Duodenal mucosa (tissue), 2 donors: ENCODE measurements at regions not wholly inside any gene's neighbourhood (a gene's known extent, or its start where the extent isn't known, plus 50 kb on each side); places are given as distances from the start of the nearest gene placed in this dataset.

Experiments
- H3K27ac ChIP-seq: one replicate; pipeline ENCODE4 v1.7.0; 2013; ENCODE audit warnings: low read depth, low read length
- H3K27me3 ChIP-seq, 2 donors: one replicate each; pipeline ENCODE4 v1.7.0; 2013; ENCODE audit warnings: low read length in 2 of 2, control low read depth in 1 of 2; ENCODE audit not compliant: insufficient read depth in 2 of 2, control insufficient read depth in 1 of 2
- H3K36me3 ChIP-seq, 2 donors: one replicate each; pipeline ENCODE4 v1.7.0; 2013; ENCODE audit warnings: low read length in 2 of 2, control low read depth in 1 of 2; ENCODE audit not compliant: insufficient read depth in 2 of 2, control insufficient read depth in 1 of 2
- H3K4me1 ChIP-seq, 2 donors: one replicate each; pipeline ENCODE4 v1.7.0; 2013; ENCODE audit warnings: low read length in 2 of 2, control low read depth in 1 of 2; ENCODE audit not compliant: insufficient read depth in 2 of 2, control insufficient read depth in 1 of 2
- H3K4me3 ChIP-seq, 2 donors: one replicate each; pipeline ENCODE4 v1.7.0; 2013; ENCODE audit warnings: low read length in 2 of 2, low read depth in 1 of 2
- H3K9ac ChIP-seq, 2 donors: one replicate each; pipeline ENCODE4 v1.7.0; 2013; ENCODE audit warnings: low read length in 2 of 2, low read depth in 1 of 2
- H3K9me3 ChIP-seq, 2 donors: one replicate each; pipeline ENCODE4 v1.7.0; 2013; ENCODE audit warnings: low read length in 2 of 2, control low read depth in 1 of 2; ENCODE audit not compliant: control insufficient read depth in 1 of 2

DNA sequence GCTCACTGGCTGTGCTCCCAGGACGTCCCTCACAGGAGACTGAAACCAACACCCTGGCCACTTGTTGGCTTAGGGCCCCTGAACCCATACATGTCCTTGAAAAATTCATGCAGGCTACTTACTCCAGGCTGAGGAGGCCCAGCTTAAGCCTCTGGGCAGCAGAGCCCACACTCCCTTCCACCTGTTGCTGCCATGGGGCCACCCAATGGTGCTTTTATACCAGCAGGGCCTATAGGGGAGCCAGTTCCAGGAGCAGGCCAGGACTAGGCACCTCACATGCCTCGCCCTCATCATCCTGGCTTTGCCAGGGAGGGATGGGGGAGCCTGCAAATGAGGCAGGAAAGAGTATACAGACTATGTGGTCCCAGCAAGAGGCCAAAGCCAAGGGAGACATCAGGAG, 181.7 kb upstream of the NECTIN1 start:
- Histone ChIP-seq H3K27ac (no peak overlapping the region), H3K9ac (no peak overlapping the region), H3K4me1 (peaks cover 44 to 51% of the 10 kb centered on the region in 2 donors)

DNA sequence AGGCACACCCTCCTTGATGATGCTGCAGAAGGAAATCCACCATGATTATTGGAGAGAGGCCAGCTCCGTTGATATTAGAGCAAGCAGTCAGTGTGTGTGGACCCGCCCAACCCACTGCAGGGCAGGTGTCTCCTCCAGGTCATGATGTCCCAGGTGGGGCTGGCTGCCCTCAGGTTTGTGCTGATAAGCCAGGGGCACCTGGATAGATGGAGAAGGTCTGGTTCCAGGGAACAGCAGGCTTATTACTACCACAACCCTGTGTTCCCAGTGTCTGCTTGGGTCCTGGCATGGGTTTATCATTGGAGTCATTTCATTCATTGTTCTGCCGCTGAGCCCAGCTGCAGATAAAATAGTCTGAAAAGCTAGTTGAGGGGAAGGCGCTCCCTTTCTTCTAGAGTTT, 181.1 kb upstream of the NECTIN1 start:
- Histone ChIP-seq H3K27me3 (no peaks in the 10 kb centered on the region), H3K9me3 (peaks cover 0 to 8% of the 10 kb centered on the region in 2 donors), H3K4me1 (peaks cover 50 to 57% of the 10 kb centered on the region in 2 donors), H3K9ac (no peak overlapping the region), H3K36me3 (peaks cover 0 to 7% of the 10 kb centered on the region in 2 donors), H3K4me3 (no peak overlapping the region), H3K27ac (no peak overlapping the region)

More for the DNA sequence above, 181.7 kb upstream of the NECTIN1 start:
- H3K36me3 ChIP-seq: peaks cover 0 to 7% of the 10 kb centered on the region in 2 donors
- peaks cover 0 to 9% of the 10 kb centered on the region in 2 donors for H3K9me3 ChIP-seq
- H3K27me3 ChIP-seq: no peaks in the 10 kb centered on the region
- H3K4me3 ChIP-seq: no peak overlapping the region

DNA sequence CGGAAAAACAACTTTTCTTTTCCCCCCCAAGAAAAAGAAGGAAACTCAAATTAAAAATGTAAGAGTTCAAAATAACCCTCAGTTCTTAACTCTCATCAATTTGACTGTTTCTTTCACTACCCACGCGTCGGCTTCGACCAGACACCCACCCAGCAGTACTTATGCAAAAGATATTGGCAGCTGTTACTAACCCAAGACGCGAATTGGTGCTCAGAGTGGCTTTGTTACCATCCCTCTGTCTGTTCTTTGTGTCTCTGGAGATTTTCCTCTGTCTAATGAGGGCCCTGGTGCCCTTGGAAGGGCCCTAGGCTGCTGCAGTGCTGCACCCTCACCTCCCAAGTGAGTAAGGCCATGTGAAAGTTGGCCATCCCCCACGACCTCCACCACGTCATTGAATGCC, 180.5 kb upstream of the NECTIN1 start:
- no peak overlapping the region for H3K27ac ChIP-seq
- peaks cover 55 to 63% of the 10 kb centered on the region in 2 donors for H3K4me1 ChIP-seq
- H3K36me3 ChIP-seq: peaks cover 0 to 7% of the 10 kb centered on the region in 2 donors
- no peak overlapping the region for H3K9ac ChIP-seq
- H3K27me3 ChIP-seq: no peaks in the 10 kb centered on the region
- H3K9me3 ChIP-seq: peaks cover 0 to 3% of the 10 kb centered on the region in 2 donors
- no peak overlapping the region for H3K4me3 ChIP-seq

DNA sequence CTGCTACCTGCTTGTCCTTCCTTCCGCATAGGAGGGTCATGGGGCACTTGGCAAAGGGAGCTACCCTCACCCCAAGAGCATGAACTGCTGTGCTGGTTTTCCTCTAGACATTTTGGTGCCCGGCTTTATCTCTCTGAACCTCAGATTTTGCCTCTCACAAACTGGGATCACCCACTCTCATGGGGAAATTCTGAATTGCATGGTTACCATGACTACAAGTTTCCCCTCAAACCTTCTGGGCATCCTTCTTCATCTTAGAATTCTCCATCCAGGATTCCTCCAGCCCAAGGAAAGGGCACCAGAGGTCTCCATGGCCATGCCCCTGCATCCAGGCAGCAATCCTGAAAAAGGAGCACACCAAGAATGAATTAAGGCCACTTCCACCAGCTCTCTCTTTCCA, 180.1 kb upstream of the NECTIN1 start:
- Histone ChIP-seq H3K9me3 (no peaks in the 10 kb centered on the region), H3K36me3 (peaks cover 0 to 7% of the 10 kb centered on the region in 2 donors), H3K27me3 (no peaks in the 10 kb centered on the region), H3K9ac (no peak overlapping the region), H3K27ac (no peak overlapping the region), H3K4me3 (no peak overlapping the region), H3K4me1 (peaks cover 60 to 67% of the 10 kb centered on the region in 2 donors)

DNA sequence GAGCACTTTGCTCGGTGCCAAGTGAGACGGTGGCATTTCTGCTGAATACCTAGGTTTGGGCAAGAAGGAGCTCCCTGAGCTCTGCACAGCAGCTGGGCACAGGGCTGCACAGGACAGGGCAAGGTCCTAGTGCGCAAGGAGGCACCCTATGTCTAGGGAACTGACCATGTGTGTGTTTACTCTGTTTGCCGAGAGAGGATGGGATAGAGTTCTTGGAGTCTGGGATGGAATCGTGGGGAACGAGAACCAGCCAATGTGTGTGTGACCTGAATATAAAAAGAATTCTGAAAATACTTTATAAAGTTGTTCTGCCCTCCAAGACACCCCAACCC, 179.5 kb upstream of the NECTIN1 start:
- Histone ChIP-seq H3K9ac (no peak overlapping the region), H3K9me3 (no peaks in the 10 kb centered on the region), H3K4me3 (no peak overlapping the region), H3K4me1 (peaks cover 65 to 73% of the 10 kb centered on the region in 2 donors), H3K27ac (no peak overlapping the region), H3K36me3 (peaks cover 0 to 4% of the 10 kb centered on the region in 2 donors), H3K27me3 (no peaks in the 10 kb centered on the region)

DNA sequence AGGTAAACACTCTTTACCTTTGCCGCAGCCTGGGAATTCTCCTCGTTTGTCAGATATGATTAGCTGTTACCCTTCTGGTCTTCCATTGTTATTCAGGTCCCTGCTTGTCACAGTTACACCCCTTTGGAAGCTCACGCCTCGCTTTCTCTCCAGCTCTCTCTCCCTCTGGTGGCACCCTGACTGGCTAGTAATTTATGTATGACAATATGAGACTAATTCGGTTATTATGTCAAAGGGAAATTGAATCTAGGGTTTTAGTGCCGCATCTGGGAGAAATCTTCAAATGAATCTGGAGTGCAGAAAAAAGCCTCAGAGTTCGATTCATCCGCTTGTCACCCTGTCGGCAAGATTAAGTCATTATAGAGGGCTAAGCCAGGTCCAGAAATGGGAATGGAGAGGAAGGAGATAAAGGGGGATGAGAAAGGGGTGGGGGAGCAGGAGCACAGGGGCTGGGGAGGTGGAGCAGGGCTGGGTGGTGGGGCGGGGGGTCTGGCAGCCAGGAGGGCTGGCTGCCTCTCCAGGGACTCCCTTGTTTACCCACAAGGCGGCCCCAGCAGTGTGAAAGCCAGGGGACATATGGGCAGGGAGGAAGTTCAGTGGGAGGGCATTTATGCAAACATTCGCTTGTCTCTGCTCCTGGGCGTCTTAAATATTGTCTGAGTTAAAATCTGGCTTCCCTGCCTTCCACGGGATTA, 179.0 kb upstream of the NECTIN1 start:
- Histone ChIP-seq H3K9ac (peak overlapping the region; percentile 44 to 48), H3K27ac (no peak overlapping the region), H3K4me1 (peaks cover 70 to 78% of the 10 kb centered on the region in 2 donors)

DNA sequence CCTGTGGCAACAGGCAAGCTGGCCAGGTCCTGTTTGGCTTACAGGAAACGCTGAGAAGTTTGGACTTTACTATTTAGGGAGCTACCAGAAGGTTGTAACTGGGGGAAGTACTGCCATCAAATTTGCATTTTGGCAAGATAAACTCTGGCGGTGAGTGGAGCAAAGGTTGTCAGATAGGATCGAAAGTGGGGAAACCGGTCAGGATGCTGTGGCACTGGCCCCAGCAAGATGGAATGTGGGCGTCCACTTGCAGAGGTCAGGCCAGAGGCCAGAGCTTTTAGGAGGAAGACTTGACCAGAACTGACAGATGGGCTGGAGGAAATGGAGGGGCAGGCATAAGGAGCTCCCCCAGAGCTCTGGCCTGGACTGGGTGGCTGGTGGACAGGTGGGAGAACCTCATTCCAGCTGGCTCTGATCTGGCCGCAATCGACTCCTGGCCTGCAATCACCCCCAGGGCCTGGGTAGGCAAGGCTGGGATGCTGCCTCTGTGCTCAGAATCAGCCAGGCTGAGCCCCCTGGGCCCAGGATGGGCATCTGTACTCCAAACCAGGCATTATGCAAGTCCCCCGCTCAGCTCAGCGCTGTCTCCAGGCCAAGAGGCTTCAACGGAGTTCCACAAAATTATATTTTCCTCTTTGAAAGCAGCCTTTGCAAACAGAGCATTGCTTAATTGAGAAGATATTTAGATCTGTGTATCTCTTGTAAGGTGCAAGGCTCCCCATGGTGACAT, 178.3 kb upstream of the NECTIN1 start:
- peak overlapping the region; percentile 63 for H3K27ac ChIP-seq
- H3K4me1 ChIP-seq: peaks cover 77 to 79% of the 10 kb centered on the region in 2 donors
- H3K4me3 ChIP-seq: peak overlapping the region; percentile 60 to 61
- H3K36me3 ChIP-seq: no peaks in the 10 kb centered on the region
- no peaks in the 10 kb centered on the region for H3K9me3 ChIP-seq
- no peaks in the 10 kb centered on the region for H3K27me3 ChIP-seq
- H3K9ac ChIP-seq: peak overlapping the region; percentile 44 to 48

More for the DNA sequence above, 179.0 kb upstream of the NECTIN1 start:
- Histone ChIP-seq H3K4me3 (peak overlapping the region; percentile 60 to 61), H3K9me3 (no peaks in the 10 kb centered on the region), H3K36me3 (no peaks in the 10 kb centered on the region), H3K27me3 (no peaks in the 10 kb centered on the region)

DNA sequence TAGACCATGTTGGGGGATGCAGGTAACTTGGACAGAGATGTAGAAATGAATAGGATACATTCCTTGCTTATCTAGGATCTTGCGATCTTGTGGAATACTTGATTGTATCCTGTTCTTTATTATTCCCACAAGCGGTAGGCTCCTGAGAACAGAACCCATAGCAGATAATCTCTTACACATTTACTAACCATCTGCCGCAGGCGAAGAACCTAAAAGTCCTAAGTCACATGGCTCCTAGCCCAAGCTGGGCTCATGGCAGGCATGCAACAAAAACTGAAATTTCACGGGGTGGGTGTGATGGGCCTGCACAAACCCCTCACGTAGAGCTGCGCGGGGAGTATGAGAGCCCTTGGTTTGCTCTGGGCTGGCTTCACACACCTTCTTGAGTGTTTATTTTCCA, 177.4 kb upstream of the NECTIN1 start:
- Histone ChIP-seq H3K9ac (peak overlapping the region; percentile 36 to 58), H3K4me3 (peak overlapping the region; percentile 60 to 61), H3K36me3 (no peaks in the 10 kb centered on the region), H3K27me3 (no peaks in the 10 kb centered on the region), H3K4me1 (peaks cover 79 to 83% of the 10 kb centered on the region in 2 donors), H3K9me3 (no peaks in the 10 kb centered on the region), H3K27ac (peak overlapping the region; percentile 63)

DNA sequence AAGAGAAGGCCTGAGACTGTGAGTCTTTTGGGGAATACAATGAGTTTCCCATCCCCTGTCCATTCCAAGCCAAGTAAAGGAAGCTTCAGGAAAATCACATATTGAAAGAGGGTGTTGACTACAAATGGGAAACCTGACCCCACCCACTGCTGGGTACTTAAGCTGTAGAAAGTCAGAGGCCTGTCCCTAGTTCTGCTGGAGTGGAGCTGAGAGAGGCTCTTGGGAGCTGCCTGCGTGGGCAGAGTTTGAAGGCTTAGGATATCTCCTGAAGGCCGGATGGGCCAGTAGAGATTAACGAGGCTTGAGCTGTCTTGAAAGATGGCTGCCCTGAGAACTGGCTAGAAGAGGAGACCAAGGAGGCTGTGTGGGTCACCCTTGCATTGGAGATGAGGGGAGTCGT, 176.2 kb upstream of the NECTIN1 start:
- Histone ChIP-seq H3K36me3 (no peaks in the 10 kb centered on the region), H3K27ac (no peak overlapping the region), H3K4me1 (peaks cover 69 to 72% of the 10 kb centered on the region in 2 donors), H3K9ac (peak overlapping the region in 1 of 2 donors; percentile 13), H3K9me3 (no peaks in the 10 kb centered on the region), H3K27me3 (no peaks in the 10 kb centered on the region), H3K4me3 (peak overlapping the region; percentile 48 to 60)

DNA sequence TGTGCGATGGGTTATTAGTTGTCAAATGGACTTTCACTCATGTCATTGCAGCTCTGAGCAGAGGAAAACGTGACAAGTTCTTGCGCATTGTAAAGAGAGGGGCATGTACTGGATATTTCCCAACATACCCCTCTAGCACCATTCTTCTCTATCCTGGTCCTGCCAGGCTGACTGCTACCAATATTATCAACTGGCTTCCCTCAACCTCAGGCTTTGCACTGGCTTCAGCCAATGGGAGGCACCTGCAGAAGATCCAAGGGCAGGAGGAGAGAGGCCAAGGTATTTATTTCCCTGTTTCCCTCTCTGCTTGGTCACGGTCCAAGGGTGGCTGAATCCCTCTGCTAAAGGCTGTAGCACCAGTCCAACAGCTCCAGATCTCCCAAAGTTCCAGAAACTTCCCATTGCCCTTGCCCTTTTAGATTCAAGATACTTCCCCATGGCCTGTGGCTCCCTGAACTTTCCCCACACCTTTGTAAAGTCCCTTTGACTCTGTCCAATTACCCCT, 175.6 kb upstream of the NECTIN1 start:
- no peaks in the 10 kb centered on the region for H3K36me3 ChIP-seq
- no peak overlapping the region for H3K9ac ChIP-seq
- H3K4me1 ChIP-seq: peaks cover 64 to 67% of the 10 kb centered on the region in 2 donors
- no peaks in the 10 kb centered on the region for H3K9me3 ChIP-seq
- H3K4me3 ChIP-seq: peak overlapping the region; percentile 17 to 33
- no peak overlapping the region for H3K27ac ChIP-seq
- H3K27me3 ChIP-seq: no peaks in the 10 kb centered on the region
